ENCODE measurements at regions not wholly inside any gene's neighbourhood (a gene's known extent, or its start where the extent isn't known, plus 50 kb on each side); places are given as distances from the start of the nearest gene placed in this dataset.

GRCh38 chr4:176970853-176971252, 178.1 kb upstream of the VEGFC start:
- no peak overlapping the region for H3K4me3 ChIP-seq (ENCODE audit: low read depth, low read length)
- no peak for DNase-seq (ENCODE audit: low read depth)
- TF ChIP-seq POLR2A (IDR thresholded peaks at IDR 0.05; ENCODE audit: extremely low read depth, insufficient read length): no peak

GRCh38 chr4:176971576-176972115, 178.9 kb upstream of the VEGFC start:
- H3K4me3 ChIP-seq (ENCODE audit: low read depth, low read length): no peak overlapping the region
- no peak for TF ChIP-seq POLR2A (IDR thresholded peaks at IDR 0.05; ENCODE audit: extremely low read depth, insufficient read length)
- TF ChIP-seq, protein P1, sequence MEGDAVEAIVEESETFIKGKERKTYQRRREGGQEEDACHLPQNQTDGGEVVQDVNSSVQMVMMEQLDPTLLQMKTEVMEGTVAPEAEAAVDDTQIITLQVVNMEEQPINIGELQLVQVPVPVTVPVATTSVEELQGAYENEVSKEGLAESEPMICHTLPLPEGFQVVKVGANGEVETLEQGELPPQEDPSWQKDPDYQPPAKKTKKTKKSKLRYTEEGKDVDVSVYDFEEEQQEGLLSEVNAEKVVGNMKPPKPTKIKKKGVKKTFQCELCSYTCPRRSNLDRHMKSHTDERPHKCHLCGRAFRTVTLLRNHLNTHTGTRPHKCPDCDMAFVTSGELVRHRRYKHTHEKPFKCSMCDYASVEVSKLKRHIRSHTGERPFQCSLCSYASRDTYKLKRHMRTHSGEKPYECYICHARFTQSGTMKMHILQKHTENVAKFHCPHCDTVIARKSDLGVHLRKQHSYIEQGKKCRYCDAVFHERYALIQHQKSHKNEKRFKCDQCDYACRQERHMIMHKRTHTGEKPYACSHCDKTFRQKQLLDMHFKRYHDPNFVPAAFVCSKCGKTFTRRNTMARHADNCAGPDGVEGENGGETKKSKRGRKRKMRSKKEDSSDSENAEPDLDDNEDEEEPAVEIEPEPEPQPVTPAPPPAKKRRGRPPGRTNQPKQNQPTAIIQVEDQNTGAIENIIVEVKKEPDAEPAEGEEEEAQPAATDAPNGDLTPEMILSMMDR (IDR thresholded peaks at IDR 0.05; ENCODE audit: low read depth, low read length): no peak
- no peak for TF ChIP-seq MYC (IDR thresholded peaks at IDR 0.05; ENCODE audit: low read depth, low read length)
- TF ChIP-seq MAX (IDR thresholded peaks at IDR 0.05; ENCODE audit: low read depth, low read length): no peak
- no peak for DNase-seq (ENCODE audit: low read depth)

DNA sequence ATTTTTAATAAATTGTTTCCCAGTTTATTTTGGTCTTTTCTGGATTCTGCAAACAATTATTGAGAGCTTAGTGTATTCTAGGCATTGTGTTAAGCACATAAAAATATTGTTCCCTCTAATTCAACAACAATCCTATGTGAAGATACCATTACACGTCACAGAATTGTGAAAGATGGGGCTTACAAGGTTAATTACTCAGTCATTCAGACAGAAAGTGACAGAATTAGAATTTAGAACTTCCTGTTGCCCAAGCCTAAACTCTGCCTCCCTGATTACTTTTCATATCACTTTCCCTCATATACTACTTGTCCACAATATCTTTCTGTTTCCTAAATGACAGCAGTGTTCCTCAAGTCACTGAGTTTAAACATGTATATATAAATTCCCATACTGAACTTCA, 186.7 kb upstream of the VEGFC start:
- peak; percentile 19 for DNase-seq (ENCODE audit: low read depth)
- TF ChIP-seq POLR2A (IDR thresholded peaks at IDR 0.05; ENCODE audit: extremely low read depth, insufficient read length) (no peak), MAX (IDR thresholded peaks at IDR 0.05; ENCODE audit: low read depth, low read length) (no peak), MYC (IDR thresholded peaks at IDR 0.05; ENCODE audit: low read depth, low read length) (no peak)
- TF ChIP-seq, protein P1 (IDR thresholded peaks at IDR 0.05; ENCODE audit: low read depth, low read length): no peak
- H3K4me3 ChIP-seq (ENCODE audit: low read depth, low read length): no peak overlapping the region

DNA sequence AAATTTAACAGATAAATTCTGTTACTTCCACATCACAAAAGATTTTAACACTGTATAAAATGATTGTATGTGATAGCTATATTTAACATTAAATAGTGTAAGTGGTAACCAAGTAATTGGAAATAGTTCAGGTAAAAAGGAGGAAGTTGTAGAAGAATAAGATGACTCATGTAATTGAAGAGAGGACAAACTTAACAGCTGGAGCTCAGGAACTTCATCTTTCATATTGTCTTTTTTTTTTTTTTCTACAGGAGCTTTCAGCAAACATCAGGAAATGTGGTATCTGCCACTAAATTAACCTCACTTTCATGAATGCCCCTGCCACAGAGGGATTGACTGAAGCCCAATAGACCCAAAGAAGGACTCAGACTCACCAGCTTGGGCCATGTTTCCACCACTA, 188.4 kb upstream of the VEGFC start:
- peak; percentile 11 for DNase-seq (ENCODE audit: low read depth)
- no peak for TF ChIP-seq MAX (IDR thresholded peaks at IDR 0.05; ENCODE audit: low read depth, low read length)
- TF ChIP-seq MYC (IDR thresholded peaks at IDR 0.05; ENCODE audit: low read depth, low read length): no peak
- TF ChIP-seq POLR2A (IDR thresholded peaks at IDR 0.05; ENCODE audit: extremely low read depth, insufficient read length): no peak
- TF ChIP-seq, protein P1 (IDR thresholded peaks at IDR 0.05; ENCODE audit: low read depth, low read length): no peak
- no peak overlapping the region for H3K4me3 ChIP-seq (ENCODE audit: low read depth, low read length)

DNA sequence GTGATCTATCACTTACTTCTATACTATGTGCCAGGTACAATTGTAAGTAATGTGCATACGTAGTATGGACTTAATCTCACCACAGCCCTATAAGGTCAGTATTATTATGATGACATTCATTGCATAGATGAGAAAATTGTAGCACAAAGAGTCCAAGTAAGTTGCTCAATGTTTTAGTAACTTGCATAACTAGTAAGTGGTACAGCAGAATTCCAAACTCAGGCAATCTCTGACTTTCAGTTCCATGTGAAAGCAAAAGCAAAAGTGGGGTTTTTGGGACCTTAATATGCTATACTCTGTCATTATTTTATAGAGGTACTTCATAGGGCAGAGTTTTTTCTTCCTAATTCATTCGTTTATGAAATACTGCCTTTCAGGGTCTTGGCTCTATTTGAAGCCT, 188.8 kb upstream of the VEGFC start:
- H3K4me3 ChIP-seq (ENCODE audit: low read depth, low read length): no peak overlapping the region
- TF ChIP-seq MAX (IDR thresholded peaks at IDR 0.05; ENCODE audit: low read depth, low read length) (no peak), MYC (IDR thresholded peaks at IDR 0.05; ENCODE audit: low read depth, low read length) (no peak), POLR2A (IDR thresholded peaks at IDR 0.05; ENCODE audit: extremely low read depth, insufficient read length) (no peak)
- TF ChIP-seq, protein P1 (IDR thresholded peaks at IDR 0.05; ENCODE audit: low read depth, low read length): no peak

DNA sequence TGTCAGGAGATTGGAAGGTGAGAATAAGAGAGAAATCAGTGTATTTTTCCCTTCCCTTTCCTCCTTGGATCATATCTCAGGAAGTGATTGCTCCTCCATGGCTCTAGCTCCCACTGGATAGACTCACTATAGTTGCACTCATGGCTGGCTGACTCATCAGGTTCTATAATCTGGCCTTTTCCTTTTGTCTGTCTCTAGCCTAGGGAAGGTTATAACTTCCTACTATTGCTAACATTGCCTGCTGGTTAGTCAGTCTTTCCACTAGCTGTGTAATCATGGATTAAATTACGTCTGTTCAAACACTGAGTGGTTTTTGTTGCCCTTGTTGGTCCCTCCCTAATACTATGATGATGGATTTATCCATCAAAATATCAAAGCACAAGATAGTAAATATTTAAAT, 195.5 kb upstream of the VEGFC start:
- DNase-seq (ENCODE audit: low read depth): no peak
- no peak for TF ChIP-seq MAX (IDR thresholded peaks at IDR 0.05; ENCODE audit: low read depth, low read length)
- no peak overlapping the region for H3K4me3 ChIP-seq (ENCODE audit: low read depth, low read length)

More for the DNA sequence above, 188.8 kb upstream of the VEGFC start:
- DNase-seq (ENCODE audit: low read depth): no peak

DNA sequence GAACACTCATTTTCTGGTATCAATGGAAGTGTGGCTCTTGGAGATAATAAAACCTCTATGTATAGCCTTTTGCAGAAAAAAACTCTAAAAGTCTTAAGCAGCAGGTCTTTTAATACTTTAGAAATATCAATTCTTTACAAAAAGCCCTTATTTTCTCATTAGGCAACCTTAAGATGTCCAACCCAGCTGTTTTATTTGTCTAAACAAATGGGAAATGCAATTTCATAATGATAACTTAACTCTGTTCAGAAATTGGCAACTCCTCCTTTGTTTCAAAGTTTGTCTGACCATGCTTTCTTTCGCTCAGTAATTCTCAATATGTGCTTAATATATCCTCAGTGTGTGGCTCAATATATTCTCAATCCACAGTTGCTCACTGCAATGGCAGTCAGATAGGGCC, 196.5 kb upstream of the VEGFC start:
- no peak overlapping the region for H3K4me3 ChIP-seq (ENCODE audit: low read depth, low read length)
- no peak for DNase-seq (ENCODE audit: low read depth)
- TF ChIP-seq POLR2A (IDR thresholded peaks at IDR 0.05; ENCODE audit: extremely low read depth, insufficient read length): no peak
- TF ChIP-seq, protein P1 (IDR thresholded peaks at IDR 0.05; ENCODE audit: low read depth, low read length): no peak
- no peak for TF ChIP-seq MYC (IDR thresholded peaks at IDR 0.05; ENCODE audit: low read depth, low read length)

All from NB4 (cell line).